NOMO-1 treated with dmso at 0.1 percent for 144 hours (cell line): ENCODE measurements at regions not wholly inside any gene's neighbourhood (a gene's known extent, or its start where the extent isn't known, plus 50 kb on each side); places are given as distances from the start of the nearest gene placed in this dataset.

Source experiments
- DNase-seq: peaks from one replicate; lab custom pipeline; 2025; ENCODE audit not compliant: unreplicated experiment; lab: John Stamatoyannopoulos, UW

DNA sequence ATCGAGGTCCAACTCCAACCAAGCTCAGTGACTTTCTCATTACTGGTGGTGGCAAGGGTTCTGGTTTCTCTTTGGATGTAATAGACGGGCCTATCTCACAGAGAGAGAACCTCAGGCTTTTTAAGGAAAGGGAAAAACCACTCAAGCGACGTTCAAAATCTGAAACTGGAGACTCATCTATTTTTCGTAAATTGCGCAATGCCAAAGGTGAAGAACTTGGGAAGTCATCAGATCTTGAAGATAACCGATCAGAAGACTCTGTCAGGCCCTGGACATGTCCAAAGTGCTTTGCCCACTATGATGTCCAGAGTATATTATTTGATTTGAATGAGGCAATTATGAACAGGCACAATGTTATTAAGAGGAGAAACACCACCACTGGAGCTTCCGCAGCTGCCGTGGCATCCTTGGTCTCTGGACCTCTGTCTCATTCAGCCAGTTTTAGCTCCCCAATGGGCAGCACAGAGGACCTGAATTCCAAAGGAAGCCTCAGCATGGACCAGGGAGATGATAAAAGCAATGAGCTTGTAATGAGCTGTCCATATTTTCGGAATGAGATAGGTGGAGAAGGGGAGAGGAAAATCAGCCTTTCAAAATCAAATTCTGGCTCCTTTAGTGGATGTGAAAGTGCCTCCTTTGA is 343.5 kb upstream of the RGS6 start:
- DNase-seq = no peak

DNA sequence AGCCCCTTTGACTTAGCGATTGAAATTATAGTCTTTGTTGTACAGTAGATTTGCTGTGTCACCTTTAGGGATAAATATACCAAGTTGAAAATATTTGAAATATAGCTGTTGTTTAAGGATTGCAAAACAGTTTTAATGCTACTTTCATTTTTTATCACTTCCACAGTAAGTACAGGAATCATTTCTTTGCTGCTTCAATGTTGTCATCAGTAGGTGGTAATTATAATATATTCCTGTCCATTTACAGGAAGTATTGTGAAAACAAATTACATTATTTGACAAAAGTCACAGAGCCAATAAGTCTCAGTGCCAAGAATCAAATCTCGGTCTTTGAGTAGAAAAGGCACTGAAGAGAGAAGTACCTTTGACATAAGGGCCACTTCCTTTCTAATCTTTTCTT is 342.6 kb upstream of the RGS6 start:
- no peak for DNase-seq

DNA sequence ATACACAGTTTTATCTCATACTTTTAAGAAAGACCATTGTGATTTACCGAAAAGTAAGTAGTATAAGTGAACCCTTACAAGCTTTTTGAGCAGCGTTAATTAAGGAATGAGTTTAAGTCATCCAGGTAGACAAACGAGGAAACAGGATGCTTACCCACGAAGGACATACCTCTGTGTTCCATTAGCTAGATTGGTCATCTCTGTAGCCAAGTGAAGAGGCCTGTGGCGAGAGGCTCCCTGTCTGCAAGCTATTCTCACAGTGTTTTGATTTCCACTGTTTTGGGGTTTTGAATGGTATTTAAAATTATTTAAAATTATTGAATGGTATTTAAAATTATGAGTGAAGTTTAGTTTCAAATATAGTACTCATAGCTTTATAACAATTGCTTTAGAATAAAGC is 342.1 kb upstream of the RGS6 start:
- no peak for DNase-seq

DNA sequence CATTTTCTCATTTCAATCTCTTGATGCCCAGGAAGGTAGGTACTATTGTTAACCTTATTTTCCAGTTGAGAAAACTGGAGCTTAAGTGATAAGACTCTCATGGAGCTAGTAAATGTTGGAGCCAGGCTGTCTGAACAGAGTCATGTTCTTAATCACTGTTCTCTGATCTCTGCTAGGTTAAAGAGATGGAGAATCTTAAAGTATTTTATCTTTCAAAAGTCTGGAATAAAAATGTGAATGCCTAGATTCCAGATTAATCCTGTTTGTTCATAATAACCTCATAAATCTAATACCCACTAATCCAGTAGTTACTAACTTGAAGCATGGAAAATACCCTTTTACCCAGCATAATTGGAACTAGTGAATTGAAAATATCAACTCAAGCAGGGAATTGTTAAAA is 341.0 kb upstream of the RGS6 start:
- DNase-seq = no peak

DNA sequence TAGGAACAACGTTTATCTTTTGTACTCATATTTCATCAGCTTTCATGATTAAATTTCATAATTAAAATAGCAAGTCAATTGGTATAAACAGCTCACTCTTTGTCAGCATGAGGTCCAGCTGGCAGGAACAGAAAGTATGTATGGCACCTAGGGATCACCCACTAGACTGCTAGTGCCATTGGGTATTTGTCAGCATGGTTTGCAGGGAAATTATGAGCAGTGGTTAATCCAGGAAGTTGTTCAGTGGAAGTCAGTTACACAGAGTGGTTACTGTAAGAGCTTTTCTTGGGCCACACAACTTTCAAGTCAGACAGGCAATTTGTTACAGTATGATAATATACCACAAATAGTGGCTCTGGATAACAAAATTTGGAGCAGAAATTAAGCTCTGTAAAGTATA is 340.3 kb upstream of the RGS6 start:
- DNase-seq = peak; percentile 51

DNA sequence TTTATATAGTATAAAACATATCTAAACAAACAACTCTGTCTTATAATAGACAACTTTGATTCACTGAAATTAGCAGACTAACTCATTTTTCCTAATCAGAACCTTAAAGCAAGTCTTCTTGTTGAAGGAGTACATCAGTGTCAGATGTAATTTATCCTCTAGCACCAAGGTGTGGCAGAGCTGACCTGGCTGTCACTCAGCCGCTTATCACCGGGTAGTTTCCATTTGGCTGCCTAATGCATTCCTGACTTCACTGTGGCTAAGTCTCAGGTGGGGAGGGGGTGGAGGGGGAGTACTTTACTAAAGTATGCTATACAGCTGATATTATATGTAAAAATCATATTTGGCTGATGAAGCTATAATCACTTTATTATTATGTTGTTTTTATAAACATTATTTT is 339.9 kb upstream of the RGS6 start:
- DNase-seq = no peak

DNA sequence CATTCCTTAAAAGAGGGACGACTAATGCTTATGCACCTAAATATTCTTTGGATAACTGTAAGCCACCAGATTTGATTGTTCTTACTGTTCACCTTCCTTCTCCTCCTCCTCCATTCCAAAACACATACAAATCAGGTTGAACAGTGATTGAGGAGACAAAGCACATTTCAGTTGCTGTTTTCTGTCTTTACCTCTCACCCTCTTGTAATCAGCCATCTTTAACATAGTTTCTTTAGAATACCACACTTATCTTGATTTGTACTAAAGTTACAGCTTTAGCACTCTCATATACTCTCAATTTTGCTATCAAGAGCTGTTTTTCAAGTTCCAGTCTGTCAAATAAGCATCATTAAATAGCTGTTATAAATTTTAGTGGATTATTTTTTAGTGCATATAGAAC is 338.3 kb upstream of the RGS6 start:
- no peak for DNase-seq

DNA sequence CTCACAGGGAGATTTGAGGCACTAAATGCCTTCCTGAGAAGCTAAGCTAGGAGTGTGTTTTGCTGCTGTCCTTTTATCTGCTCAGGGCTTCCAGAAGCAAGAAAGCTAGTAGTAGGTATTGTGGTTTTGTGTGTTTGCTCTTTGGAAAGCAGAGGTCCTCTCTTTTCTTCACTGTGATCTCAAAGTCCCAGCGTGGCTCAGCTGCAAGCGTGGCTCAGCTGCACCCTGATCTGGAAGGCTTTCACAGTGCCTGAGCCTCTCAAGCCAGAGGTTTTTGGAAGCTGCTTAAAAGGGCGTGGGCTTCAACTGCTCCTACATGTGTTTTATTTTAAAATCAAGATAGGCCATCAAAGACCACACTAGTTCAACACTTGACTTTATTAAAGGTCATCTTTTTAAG is 337.4 kb upstream of the RGS6 start:
- no peak for DNase-seq

DNA sequence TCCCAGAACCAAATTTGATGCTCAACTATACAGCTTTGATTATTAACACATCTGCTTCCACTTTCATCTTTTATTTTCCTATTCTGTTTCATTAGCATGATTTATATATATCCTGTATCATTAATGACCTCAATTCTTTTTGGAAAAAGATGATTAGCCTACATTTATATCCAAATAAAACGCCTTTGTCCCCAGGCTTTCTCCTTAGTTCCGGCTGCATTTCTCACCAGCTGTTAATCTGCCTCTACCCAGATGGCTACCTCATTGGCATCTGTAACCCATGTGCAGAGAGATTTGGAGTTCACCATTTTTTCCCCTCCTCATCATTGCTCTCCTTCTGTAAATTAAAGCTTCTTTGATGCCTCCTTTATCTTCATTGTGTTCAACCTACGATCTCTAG is 336.8 kb upstream of the RGS6 start:
- DNase-seq = no peak

DNA sequence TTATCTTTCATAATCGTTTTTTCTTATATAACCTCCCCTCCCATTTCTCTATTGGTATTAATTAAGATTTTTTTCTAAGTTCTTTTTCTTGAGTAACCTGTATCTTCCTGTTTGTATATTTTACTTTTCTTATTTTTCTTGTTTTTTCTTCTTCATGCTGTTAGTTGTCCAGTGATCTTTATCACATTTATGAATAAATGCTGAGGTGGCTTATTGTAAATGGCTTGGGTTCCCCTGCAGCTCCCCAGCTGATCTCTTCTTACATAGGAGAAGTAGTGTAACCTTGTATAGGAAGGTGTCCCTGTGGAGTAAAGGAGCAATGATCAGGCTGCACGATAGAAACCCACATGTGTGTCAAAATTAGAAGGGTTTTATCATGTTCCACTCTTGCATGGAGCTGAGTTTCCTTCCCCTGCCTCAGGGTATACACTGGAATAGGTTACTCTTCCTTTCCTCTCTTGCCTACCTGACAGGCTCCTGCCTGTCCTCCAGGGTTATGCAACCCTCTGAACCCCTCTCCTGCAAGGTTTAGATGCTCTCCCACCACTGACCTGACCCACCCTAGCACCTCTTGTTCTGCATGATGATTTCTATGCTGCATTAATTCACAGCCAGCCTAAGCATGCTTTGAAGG is 334.8 kb upstream of the RGS6 start:
- no peak for DNase-seq

DNA sequence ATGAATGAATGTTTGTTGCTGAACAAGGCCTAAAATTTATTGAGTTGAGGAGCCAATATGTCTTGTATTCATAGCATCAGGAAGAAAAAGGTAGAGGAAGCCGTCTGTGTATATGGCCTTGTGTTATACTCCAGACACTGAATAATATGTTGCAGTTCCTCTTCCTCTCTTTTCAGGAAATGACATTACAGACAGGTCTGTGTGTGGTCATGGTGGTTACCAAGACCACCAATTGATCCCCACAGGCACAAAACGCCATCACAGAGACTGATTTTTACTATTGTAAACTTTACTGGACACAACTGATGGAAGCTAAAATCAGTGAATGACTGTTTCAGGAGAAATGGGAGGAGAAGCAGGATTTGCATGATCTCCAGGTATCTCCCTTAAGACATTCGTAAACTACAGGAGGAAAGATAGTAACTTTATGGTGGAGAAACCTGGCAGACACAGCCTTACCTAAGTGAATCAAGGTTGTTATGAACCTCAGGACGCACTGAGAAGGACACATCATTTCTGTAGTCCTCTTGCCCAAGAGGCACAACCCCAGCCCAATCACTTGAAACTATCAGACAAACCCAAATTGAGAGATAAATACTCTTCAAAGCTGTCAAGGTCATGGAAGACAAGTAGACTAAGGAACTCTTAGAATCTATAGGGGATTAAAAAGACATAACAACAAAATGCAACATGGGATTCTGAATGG is 334.1 kb upstream of the RGS6 start:
- DNase-seq = peak; percentile 64

DNA sequence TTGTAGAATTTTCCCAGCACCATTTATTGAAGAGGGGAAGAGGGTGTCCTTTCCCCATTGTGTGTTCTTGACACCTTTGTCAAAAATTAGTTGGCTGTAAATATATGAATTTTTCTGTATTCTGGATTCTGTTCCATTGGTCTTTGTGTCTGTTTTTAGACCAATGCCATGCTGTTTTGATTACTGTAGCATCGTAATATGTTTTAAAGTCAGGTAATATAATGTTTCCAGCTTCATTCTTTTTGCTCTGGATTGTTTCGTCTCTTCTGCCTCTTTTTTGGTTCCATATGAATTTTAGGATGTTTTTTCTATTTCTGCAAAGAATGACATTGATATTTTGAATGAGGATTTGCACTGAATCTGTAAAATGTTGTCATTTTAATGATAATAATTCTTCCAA is 331.9 kb upstream of the RGS6 start:
- no peak for DNase-seq

DNA sequence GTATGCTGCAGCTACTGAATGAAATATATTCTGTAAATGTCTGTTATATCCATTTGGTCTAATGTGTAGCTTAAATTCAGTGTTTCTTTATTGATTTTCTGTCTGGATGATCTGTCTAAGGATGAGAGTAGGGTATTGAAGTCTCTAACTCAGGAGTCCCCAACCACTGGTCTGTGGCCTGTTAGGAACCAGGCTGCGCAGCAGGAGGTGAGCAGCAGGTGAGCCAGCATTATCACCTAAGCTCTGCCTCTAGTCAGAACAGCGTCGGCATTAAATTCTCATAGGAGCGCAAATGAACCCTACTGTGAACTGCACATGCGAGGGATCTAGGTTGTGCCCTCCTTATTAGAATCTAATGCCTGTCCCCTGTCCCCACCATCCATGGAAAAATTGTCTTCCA is 329.7 kb upstream of the RGS6 start:
- DNase-seq = no peak

DNA sequence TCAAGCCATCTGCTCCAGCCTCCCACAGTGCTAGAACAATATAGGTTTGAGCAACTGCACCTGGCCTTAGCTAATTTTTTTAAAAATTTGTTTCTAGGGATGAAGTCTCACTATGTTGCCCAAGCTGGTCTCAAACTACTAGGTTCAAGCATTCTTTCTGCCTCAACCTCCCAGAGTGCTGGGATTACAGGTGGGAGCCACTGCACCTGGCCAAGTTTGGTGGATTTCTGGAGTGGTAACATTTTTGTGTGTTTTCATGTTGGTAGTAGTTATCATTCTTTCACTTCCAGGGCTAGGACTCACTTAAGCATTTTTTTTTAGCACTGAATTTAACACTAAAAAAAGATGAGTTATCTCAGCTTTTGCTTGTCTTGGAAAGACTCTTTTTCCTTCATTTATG is 328.0 kb upstream of the RGS6 start:
- DNase-seq = no peak

DNA sequence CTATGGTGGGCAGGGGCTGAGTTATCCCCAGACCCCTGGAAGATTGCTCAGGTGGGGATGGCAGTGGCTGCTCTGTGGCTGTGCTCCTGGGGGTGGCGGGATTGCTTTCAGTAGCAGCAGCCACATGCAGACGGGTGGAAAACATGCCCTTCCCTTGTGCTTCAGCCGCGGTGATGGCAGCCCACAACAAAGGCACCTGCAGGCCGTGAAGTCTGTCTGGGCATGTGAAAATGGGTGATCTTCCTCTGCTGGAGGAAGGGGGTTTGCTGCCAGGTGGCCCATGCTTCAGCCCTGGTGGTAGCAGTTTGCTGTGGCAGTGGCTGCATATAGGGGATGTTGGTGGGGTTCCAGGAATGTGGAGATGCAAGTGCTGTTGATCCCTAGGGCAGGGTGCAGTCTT is 326.2 kb upstream of the RGS6 start:
- DNase-seq = no peak

DNA sequence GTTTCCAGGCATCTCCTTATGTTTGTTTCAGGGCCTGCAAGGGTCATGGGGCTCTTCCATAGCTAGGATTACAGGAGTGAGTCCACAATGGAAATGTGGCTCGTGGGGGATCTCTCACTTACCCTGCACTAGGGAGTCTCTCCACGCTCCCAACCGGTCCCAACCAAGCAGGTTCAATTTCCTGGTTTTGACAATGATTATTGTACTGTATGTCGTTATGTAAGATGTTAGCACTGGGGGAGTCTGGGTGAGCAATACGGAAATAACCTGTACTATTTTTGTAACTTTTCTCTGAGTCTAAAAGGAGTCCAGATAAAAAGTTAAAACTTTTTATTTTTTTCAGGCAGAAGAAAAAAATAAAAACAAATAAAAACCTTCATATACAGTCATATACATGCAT is 325.7 kb upstream of the RGS6 start:
- DNase-seq = no peak

DNA sequence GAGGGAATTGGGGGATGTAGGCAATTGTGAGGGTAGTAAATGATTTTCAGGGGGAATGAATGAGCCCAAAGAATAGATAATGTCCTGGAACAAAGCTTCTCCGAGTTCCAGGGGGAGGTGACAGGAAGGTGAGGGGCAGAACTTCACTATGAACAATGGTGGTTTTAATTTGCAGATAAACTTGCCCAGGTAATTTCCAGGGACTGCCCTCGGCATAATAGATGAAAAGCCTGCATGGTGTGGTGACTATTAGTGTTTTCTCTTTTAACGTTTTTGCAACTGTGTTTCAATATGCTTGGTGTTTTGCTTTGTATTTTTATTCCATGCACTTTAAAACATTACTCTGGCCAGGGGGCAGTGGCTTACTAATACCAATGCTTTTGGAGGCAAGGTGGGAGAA is 325.2 kb upstream of the RGS6 start:
- DNase-seq = no peak

DNA sequence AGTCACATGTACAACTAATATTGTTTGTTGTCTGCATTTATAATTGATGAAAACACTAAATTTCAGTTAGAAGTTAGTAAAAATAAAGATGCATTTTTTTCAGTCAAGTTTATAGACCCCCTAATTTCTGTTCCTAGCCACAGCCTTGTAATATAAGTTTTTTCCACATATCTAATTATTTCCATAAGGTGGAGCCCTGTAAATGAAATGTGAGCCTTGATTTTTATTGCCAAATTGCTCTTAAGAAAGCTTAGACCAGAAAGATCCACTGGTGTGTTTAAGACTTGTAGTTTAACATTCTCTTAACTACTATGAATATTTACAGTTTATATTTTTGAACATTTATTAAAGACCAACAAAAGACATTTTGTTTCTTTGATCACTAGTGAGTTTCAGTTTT is 322.1 kb upstream of the RGS6 start:
- no peak for DNase-seq

DNA sequence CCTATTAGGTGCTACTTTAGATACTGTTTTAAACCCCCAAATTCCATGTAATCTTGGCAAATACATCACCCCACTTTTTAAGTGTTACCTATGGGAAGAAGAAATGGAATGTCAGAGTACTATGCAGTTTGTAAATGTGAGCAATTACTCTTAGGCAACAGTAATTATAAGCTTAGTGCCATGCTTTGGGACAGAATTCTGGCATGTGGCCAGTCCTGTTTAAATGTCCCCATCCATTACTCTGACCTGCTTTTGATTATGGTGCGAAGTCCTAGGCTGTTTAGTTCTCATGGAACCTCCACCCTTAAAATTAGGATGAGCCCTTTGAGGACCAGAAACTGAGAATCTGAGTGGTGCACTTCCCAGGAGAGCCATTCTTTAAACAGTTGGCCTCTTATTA is 321.4 kb upstream of the RGS6 start:
- DNase-seq = no peak

DNA sequence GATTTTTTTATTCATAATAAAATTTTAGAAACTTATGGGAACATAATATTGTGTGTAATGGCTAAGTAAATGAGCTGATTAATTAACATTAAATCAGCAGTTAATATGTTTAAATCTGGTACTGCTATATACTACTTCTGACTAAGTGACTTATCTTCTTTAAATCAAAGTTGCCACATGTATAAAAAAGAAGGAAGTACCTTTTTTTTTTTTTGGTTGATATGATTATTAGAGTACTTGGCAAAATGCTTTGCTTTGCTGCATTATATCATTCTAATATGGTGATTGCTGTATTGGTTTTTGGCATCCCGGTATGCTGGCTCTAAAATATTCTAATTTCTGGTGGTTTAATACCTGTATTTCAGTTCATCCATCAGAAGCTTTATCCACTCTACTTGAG is 319.1 kb upstream of the RGS6 start:
- DNase-seq = no peak

DNA sequence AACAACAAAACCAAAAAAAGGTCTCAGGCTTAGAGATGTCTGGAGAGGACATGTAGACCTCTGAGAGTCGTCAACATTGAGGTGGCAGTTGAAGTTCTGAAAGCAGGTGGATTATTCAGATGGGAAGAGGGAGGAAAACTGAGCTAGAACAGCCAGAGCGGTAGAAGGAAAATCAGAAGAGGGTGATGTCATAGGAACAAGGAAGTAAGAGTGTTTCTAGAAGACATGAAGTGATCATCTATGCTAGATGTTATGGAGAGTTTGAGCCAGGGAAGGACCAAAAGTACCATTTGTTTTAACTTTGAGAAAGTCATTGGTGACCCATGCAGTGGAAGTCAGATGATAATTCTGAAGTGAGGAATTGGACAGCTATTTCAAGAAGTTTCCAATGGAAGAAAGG is 316.2 kb upstream of the RGS6 start:
- no peak for DNase-seq

DNA sequence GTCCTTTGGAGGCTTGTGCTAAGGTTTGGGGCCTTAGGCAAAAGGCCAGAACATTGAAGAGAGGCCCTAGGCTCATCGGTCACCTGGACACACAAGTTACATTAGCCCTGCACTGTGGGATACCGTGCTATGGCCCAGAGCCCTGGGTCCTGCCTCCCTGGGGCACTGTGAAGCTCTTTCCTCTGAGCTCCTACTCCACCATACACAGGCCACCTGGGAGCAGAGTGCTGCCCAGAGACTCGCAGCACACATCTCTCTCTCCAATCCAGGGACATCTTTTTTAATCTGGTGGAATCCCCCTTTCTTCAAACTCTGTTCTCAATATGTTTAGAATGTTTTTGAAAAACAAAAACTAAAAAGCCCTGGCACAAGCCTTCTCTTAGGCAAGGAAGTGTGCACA is 314.2 kb upstream of the RGS6 start:
- no peak for DNase-seq

DNA sequence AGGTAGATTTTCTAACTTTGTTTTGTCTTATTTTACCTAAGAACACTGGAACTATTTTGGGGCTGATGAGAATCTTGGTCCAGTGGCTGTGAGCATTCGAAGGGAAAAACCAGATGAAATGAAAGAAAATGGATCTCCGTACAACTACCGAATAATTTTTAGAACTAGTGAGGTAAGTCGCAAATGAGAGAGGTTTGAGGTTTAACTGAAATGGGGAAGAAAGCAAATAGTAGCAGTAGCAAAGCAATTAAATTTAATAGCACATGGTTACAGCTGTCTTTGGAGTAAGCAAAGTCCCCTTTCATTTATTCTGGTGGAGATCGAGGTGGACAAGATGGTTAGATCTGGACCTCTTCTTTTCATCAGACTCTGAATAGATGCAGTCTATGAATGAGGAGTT is 313.5 kb upstream of the RGS6 start:
- peak; percentile 13 for DNase-seq
